NB4 (cell line): ENCODE measurements at regions not wholly inside any gene's neighbourhood (a gene's known extent, or its start where the extent isn't known, plus 50 kb on each side); places are given as distances from the start of the nearest gene placed in this dataset.

ENCODE experiments used
- MYC ChIP-seq: IDR thresholded peaks from 2 replicates; pipeline ENCODE4 v1.6.1; 2011; ENCODE audit warnings: low read depth, low read length
- POLR2A ChIP-seq: IDR thresholded peaks from 2 replicates; pipeline ENCODE4 v1.6.1; 2011; ENCODE audit warnings: mild to moderate bottlenecking; ENCODE audit not compliant: insufficient read length; ENCODE audit errors: extremely low read depth
- TF ChIP-seq, protein P1 (sequence below): IDR thresholded peaks from one replicate; pipeline ENCODE4 v1.5.1; 2012; ENCODE audit warnings: low read depth, low read length
- TF ChIP-seq, protein P2 (sequence below): IDR thresholded peaks from 2 replicates; pipeline ENCODE4 v1.6.1; 2011; ENCODE audit warnings: low read depth, low read length

DNA sequence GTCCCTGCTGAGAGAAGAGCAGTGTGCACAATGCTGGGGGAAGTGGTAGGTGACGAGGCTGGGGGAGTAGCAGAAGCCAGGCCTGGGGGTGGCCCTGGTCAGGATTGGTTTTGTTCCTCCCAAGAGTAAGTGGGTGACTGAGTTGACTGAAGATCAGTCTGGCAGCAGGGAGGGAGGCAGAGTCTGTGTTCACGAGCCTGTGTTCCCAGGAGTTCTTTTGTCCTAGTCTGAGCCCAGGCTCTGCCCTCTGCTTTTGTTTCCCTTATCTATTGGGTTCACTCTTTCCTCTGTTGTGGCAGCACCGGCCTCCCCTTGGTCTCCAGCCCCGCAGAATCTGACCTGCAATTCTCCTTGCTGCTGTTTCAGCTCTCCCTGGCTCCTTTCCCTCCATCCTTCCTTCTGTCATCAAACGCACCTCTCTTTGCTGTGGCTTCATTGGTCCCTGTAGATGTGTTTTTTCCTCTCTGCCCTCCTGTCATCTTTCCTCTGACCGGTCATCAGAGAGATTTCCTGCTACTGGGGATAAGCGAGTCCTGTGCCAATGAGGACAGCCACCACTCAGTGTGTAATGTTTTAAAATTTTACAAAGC is 607.4 kb downstream of the KIF4B start:
- TF ChIP-seq, protein P1, sequence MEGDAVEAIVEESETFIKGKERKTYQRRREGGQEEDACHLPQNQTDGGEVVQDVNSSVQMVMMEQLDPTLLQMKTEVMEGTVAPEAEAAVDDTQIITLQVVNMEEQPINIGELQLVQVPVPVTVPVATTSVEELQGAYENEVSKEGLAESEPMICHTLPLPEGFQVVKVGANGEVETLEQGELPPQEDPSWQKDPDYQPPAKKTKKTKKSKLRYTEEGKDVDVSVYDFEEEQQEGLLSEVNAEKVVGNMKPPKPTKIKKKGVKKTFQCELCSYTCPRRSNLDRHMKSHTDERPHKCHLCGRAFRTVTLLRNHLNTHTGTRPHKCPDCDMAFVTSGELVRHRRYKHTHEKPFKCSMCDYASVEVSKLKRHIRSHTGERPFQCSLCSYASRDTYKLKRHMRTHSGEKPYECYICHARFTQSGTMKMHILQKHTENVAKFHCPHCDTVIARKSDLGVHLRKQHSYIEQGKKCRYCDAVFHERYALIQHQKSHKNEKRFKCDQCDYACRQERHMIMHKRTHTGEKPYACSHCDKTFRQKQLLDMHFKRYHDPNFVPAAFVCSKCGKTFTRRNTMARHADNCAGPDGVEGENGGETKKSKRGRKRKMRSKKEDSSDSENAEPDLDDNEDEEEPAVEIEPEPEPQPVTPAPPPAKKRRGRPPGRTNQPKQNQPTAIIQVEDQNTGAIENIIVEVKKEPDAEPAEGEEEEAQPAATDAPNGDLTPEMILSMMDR: no peak
- TF ChIP-seq POLR2A (no peak), MYC (no peak)
- TF ChIP-seq, protein P2, sequence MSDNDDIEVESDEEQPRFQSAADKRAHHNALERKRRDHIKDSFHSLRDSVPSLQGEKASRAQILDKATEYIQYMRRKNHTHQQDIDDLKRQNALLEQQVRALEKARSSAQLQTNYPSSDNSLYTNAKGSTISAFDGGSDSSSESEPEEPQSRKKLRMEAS: no peak
